ENCODE measurements at regions not wholly inside any gene's neighbourhood (a gene's known extent, or its start where the extent isn't known, plus 50 kb on each side); places are given as distances from the start of the nearest gene placed in this dataset.
A peak's percentile ranks its signal among the peaks of the same experiment; 100 is the strongest.

DNA sequence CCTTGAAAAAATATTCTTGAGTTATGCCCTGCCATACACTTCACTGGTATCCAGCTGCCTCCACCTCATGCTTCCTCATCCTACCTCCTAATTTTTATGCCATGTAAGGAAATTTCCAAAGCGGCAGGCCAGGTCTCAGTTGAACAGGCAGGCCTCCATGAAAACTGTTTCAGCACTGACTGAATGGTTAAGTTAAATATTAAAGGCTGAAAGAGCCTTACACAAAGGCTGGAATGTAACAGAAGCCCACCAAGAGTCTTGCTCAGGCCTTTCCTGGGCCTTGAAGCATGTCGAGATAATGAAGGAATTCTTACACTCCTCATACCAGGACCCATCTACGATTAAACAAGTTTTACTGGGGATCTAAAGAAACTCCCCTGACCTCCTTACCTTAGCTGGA, 359.6 kb upstream of the NOCT start:
- no peak for DNase-seq (ENCODE audit: low read depth)
- H3K4me3 ChIP-seq (ENCODE audit: low read length): no peak overlapping the region
- TF ChIP-seq, protein P1, sequence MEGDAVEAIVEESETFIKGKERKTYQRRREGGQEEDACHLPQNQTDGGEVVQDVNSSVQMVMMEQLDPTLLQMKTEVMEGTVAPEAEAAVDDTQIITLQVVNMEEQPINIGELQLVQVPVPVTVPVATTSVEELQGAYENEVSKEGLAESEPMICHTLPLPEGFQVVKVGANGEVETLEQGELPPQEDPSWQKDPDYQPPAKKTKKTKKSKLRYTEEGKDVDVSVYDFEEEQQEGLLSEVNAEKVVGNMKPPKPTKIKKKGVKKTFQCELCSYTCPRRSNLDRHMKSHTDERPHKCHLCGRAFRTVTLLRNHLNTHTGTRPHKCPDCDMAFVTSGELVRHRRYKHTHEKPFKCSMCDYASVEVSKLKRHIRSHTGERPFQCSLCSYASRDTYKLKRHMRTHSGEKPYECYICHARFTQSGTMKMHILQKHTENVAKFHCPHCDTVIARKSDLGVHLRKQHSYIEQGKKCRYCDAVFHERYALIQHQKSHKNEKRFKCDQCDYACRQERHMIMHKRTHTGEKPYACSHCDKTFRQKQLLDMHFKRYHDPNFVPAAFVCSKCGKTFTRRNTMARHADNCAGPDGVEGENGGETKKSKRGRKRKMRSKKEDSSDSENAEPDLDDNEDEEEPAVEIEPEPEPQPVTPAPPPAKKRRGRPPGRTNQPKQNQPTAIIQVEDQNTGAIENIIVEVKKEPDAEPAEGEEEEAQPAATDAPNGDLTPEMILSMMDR (conservative IDR thresholded peaks at IDR 0.05; ENCODE audit: low read length): no peak

DNA sequence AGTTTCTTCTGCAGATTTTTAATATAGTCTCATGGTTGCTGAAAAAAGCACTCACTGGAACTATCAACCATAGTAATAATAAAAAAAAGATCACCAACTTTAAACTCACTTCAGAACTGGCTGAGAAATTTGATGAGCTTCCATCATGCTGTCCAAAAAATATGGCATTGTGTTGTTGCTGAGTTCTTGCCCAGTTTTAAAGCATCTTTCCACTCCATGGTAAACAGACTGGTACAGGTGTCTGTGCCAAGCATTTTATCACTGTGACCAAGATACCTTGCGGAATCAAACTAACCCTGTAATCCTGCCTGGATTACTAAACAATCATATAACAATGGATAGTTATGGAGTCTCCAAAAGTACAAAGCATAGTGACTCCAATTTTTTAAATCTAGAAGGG, 360.3 kb upstream of the NOCT start:
- TF ChIP-seq, protein P1 (conservative IDR thresholded peaks at IDR 0.05; ENCODE audit: low read length): no peak
- H3K4me3 ChIP-seq (ENCODE audit: low read length): no peak overlapping the region
- no peak for DNase-seq (ENCODE audit: low read depth)

DNA sequence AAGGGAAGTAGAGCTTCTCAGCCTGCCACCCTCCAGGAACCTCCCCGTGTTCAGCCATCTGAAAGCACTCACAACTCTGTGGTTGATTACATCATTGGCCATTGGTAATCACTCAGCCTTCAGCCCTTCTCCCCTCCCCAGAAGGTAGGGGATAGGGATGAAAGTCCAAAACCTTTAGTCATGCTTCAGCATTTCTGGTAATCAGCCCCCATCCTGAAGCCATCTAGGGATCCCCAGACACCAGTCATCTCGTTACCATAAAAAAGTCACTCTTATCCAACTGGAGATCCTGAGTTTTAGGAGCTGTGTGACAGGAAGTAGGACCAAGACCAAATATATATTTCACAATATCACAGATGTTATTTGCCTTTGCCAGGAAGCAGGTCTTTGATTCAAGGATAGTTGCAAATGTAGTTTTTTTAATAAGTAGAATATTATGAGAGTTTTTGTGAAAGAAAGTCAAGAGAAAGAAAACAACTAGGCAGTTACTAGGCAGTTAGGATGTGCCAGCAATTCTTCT, 364.6 kb upstream of the NOCT start:
- TF ChIP-seq, protein P1 (conservative IDR thresholded peaks at IDR 0.05; ENCODE audit: low read length): no peak
- peak; percentile 92 for DNase-seq (ENCODE audit: low read depth)
- no peak overlapping the region for H3K4me3 ChIP-seq (ENCODE audit: low read length)

DNA sequence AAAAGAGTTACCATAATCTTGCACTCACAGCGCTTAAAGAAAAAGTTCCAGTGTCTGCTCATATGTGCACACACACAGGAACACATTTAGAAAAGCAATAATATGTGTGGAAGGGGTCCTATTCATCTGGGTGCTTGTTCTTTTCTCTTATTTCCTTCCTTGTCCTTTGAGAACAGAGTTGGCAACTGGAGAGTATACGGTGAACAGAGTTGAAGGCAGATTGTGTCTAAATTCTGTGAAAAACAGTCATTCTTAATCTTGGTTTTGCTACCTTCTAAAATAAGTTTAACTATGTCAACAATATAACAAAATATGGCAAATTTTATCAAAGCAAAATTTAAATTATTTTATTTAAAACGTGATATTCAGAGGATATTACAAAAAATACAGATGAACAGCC, 365.1 kb upstream of the NOCT start:
- TF ChIP-seq, protein P1 (conservative IDR thresholded peaks at IDR 0.05; ENCODE audit: low read length): no peak
- H3K4me3 ChIP-seq (ENCODE audit: low read length): no peak overlapping the region
- no peak for DNase-seq (ENCODE audit: low read depth)

DNA sequence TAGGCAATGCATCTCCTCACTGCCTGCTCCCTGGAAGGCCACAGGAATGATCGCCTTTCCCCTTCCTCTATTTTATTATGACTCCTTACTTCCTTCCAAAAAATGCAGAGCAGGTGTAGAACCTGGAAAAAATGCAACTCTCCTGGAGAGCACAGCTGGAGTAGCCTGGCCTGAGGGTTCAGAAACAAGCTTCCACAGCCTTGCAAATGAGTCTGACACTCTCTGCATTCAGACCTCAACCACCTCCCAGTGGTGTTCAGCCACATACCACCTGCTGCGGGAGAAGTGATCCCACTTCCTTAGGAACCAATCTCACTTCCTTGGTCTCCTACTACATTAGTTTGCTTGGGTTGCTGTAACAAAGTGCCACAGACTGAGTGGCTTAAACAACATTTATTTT, 368.1 kb upstream of the NOCT start:
- no peak for DNase-seq (ENCODE audit: low read depth)
- H3K4me3 ChIP-seq (ENCODE audit: low read length): no peak overlapping the region
- TF ChIP-seq, protein P1 (conservative IDR thresholded peaks at IDR 0.05; ENCODE audit: low read length): no peak

DNA sequence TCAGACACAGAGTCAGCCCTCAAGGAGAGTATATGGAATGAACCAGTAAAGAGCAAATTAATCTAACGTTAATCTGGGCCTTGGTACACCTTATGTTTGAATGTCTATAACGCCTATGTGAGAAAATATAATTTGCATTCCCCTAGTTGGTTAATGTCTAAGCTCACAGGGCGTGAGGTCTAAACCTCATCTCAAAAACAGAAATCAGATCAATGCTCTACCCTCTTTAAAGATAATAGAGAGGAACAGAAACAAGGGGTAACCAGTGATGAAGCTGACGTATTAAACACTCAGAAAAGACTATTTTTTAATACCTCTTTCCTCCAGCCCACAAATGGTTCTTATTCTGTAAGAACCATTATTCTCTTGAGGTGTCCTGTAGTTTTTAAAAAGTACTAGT, 369.2 kb upstream of the NOCT start:
- H3K4me3 ChIP-seq (ENCODE audit: low read length): no peak overlapping the region
- TF ChIP-seq, protein P1 (conservative IDR thresholded peaks at IDR 0.05; ENCODE audit: low read length): no peak
- DNase-seq (ENCODE audit: low read depth): no peak

DNA sequence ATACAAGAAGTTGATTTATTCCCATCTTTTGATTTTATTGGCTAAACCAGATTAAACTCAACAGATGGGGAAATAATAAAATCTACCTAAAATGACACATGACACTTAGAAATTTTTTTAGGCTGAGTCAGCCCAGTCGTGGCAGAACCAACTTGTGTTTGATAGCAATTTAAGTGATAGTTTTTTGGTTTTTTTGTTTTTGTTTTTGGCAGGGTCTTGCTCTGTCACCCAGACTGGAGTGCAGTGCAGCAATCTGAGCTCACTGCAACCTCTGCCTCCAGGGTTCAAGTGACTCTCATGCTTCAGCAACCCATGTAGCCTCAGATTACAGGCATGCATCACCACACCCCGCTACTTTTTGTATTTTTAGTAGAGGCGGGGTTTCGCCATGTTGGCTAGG, 370.3 kb upstream of the NOCT start:
- H3K4me3 ChIP-seq (ENCODE audit: low read length): no peak overlapping the region
- peak; percentile 13 for DNase-seq (ENCODE audit: low read depth)
- TF ChIP-seq, protein P1 (conservative IDR thresholded peaks at IDR 0.05; ENCODE audit: low read length): no peak
